Stimulated activated CD8-positive, alpha-beta memory T cell treated with anti-CD3 and anti-CD28 coated beads, Interleukin-12 subunit alpha, Interleukin-12 subunit beta, amount 100 ng/mL, for 24 hours (primary cell): ENCODE measurements at regions not wholly inside any gene's neighbourhood (a gene's known extent, or its start where the extent isn't known, plus 50 kb on each side); places are given as distances from the start of the nearest gene placed in this dataset.
"Not testable (repeated sequence)": the region's sequence is repeated elsewhere in the genome, so short reads cannot be mapped to it uniquely, and the experiment has no call there.

Experiments
- DNase-seq: peaks from one replicate; pipeline ENCODE4 v3.0.0-alpha.2; 2020; ENCODE audit errors: extremely low read depth

DNA sequence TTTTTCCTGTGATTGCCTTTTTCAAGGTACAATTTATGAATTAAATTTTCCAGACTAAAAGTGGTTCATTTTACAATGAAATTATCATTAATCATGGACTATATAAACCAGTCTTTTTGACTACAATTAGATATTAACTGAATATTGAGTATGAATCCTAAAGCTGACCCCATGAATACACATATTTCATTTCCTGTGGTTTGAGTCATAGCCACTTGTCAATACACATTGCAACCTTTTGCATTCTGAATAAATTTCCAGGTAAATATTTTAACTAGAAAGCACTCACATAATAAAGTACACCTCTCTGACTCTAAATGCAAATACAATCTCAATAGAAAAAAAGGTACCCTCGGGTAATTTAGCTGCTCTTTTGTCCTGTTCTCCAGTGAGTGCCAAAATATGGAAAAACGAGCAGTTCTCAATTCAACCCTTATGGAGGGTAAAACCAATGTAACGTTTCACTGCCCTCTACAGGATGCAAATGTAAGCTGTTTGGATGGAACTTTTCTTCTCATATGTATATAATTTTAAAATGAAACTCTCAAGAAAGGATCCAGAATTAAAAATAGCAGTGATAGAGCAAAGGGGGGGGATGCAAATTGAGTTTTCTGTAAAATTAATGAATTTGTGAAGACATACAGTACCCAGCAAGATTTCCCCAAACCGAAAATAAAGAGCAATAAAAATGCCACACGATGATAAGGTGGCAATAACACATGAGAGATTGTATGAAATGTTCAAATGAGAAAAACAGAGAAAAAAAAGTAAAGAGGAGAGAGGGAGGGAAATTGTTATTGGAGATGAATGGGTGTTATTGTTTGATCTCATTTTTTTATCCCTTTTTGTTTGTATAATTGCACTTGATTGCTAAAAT, 1795.7 kb upstream of the PIK3C3 start:
- DNase-seq = no peak

- DNase-seq = no peak
Measured at GRCh38 chr18:40157120-40157519, 1797.9 kb upstream of the PIK3C3 start.

DNA sequence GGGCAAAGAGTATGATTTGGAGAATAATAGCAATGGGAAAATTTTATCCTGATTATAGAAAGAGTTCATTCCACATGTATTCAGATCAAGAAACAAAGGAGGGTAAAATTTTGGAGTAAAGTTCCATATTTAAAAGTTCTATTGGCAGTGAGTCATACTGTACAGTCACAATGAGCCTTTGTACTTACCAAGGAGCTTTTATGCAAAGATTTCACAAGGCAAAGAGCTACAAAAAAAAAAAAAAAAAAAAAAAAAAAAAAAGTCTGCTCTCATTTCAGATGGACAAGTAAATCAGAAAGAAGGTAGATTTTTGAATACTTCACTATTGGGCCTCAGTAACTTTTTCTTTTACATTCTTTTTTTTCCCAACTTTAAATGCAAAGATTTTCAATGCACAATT, 1802.2 kb upstream of the PIK3C3 start:
- no peak for DNase-seq

- no peak for DNase-seq
Measured at GRCh38 chr18:40148960-40149359, 1806.1 kb upstream of the PIK3C3 start.

- no peak for DNase-seq
Measured at GRCh38 chr18:40133253-40133652, 1821.8 kb upstream of the PIK3C3 start.

DNA sequence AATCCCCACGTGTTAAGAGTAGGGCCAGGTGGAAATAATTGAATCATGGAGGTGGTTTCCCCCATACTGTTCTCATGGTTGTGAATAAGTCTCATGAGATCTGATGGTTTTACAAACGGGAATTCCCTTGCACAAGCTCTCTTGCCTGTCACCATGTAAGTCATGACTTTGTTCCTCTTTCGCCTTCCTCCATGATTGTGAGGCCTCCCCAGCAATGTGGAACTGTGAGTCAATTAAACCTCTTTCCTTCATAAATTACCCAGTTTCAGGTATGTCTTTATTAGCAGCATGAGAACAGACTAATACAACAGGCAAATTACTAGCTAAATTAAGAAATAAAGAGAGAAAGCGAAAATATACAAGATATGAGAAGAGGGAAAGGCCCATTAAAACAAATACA, 1822.6 kb upstream of the PIK3C3 start:
- DNase-seq = not testable (repeated sequence)

DNA sequence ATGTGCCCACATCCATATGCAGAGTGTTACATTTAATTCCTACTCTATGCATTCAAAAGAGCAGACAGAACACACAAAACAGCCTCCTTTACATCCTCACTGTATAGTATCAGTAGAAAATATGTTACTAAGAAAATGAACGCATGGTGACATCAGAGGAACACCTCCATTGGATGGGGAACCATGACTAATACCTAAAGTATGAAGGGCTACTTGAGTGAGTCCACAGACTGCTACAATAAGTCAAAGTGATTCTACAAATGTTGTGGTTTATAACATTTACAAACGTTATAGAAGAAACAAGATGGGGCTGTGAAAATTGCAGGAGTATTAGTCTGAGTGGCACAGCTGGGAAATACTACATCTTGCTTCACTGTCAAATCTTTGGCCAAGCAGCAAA, 1830.9 kb upstream of the PIK3C3 start:
- DNase-seq = no peak

- no peak for DNase-seq
Measured at GRCh38 chr18:40120796-40121391, 1834.1 kb upstream of the PIK3C3 start.

GRCh38 chr18:40120356-40120755, 1834.7 kb upstream of the PIK3C3 start:
- DNase-seq = no peak

DNA sequence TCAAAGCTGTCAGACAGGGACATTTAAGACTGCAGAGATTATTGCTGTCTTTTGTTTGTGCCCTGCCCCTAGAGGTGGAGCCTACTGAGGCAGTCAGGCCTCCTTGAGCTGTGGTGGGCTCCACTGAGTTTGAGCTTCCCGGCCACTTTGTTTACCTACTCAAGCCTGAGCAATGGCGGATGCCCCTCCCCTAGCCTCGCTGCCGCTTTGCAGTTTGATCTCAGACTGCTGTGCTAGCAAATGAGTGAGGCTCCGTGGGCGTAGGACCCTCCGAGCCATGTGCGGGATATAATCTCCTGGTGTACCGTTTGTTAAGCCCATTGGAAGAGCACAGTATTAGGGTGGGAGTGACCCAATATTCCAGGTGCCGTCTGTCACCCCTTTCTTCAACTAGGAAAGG, 1835.5 kb upstream of the PIK3C3 start:
- DNase-seq = not testable (repeated sequence)

DNA sequence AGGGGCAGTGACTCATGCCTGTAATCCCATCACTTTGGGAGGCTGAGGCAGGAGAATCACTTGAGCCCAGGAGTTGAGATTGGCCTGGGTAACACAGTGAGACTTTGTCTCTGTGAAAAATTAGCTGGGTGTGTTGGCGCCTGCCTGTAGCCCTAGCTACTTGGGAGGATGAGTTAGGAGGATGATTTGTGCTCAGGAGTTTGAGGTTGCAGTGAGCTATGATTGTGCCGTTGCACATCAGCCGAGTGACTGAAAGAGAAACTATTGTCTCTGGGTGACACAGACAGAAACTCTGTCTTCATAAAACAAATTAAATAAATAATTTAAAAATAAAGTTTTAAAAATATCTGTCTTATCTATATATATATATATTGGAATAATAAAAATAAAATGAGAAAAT, 1844.6 kb upstream of the PIK3C3 start:
- no peak for DNase-seq

- no peak for DNase-seq
Measured at GRCh38 chr18:40109252-40110049, 1845.6 kb upstream of the PIK3C3 start.

- no peak for DNase-seq
Measured at GRCh38 chr18:40108596-40108995, 1846.4 kb upstream of the PIK3C3 start.

GRCh38 chr18:40102903-40103302, 1852.1 kb upstream of the PIK3C3 start:
- no peak for DNase-seq

DNA sequence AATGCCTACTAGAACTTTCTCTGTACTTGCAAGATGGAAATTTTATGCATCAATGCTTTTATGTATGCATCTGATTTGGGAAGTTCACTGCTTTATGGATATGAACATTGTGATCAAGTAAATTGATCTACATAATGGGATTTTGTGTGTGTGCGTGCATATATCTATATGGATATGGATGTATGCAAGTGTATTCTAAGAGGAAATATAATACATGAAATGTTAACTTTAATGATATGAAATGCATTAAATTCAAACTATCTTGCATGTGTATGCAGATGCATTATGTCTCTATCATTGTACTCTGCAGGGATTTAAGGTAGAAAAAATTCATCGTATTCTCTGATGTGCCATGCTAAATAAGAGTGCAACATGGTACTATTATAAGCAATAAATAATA, 1855.4 kb upstream of the PIK3C3 start:
- DNase-seq = no peak

GRCh38 chr18:40096675-40097074, 1858.4 kb upstream of the PIK3C3 start:
- DNase-seq = no peak

- DNase-seq = no peak
Measured at GRCh38 chr18:40094441-40094840, 1860.6 kb upstream of the PIK3C3 start.

DNA sequence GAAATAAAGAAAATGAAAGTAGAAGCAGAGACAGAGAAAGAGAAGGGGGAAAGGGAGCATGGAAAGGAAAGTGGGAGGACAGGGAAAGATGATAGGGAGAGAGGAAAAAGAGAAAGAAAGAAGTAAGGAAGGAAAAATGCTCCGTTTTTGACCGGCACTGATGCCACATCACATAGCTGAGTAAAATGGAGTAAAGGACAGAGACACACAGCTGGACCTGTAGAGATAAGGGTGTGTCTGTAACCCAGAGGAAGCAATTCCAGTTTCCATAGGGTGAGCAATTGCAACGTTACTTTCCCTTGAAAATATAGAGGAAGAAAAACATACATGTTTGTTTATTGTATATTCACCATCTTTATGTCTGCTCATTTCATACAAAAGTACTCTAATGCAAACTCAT, 1866.9 kb upstream of the PIK3C3 start:
- DNase-seq = no peak

DNA sequence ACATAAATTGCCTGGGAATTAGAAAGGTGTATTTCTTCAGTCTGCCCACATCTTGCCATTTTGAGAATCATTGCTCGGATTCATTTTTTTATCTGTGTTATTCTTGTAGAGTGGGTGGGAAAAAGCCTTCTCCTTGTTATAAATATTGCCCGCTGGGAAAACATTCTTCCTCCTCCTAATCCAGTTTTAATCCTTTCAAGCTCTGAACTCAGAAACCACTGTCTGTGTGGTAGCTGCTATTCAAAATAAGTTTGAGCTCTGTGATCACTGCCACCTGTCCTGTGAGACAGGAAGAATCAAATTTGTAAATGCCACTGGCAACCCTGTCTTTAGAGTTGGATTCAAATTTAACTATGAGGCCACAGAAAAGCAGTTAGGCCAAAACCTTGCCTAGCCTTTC, 1875.2 kb upstream of the PIK3C3 start:
- no peak for DNase-seq

GRCh38 chr18:40075616-40076015, 1879.4 kb upstream of the PIK3C3 start:
- no peak for DNase-seq

DNA sequence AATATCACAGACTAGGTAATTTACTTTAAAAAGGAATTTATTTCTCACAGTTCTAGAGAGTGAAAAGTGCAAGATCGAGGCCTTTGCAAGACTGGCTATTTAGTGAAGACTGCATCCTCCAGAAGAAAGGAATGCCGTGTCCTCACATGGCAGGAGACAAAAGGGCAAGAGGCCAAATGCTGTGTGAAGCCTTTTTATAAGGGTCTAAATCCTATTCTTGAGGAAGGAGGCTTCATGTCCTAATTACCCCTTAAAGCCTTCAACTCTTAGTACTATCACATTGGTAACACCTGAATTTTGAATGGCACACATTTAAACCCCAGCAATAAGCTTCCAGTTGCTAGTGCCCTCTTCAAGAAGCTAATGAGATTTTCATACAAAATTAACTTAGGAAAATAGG, 1882.3 kb upstream of the PIK3C3 start:
- DNase-seq = no peak

- DNase-seq = no peak
Measured at GRCh38 chr18:40066368-40066767, 1888.7 kb upstream of the PIK3C3 start.

DNA sequence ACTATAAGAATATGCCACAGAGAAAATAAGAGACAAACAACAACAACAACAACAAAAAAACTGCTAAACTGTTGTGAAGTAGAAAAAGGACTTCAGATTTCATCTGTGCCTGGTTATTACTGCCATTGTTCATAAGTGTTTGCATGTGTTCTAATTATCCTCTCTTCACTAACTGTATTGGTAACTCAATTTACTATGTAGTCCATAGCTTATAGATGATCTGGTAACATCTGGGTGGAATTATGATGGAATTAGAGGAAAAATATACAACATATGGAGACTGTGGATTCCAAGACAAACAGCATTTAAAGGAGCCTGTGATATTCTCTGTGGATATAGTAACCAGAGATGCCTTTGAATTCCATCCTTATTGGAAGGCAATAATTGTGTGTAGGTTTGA, 1891.5 kb upstream of the PIK3C3 start:
- DNase-seq = no peak
